M059J (cell line): ENCODE measurements at regions not wholly inside any gene's neighbourhood (a gene's known extent, or its start where the extent isn't known, plus 50 kb on each side); places are given as distances from the start of the nearest gene placed in this dataset.
"Not testable (repeated sequence)": the region's sequence is repeated elsewhere in the genome, so short reads cannot be mapped to it uniquely, and the experiment has no call there.

Experiments used
- DNase-seq: peaks from one replicate; pipeline ENCODE4 v3.0.0-alpha.2; 2012; ENCODE audit warnings: low read depth

DNA sequence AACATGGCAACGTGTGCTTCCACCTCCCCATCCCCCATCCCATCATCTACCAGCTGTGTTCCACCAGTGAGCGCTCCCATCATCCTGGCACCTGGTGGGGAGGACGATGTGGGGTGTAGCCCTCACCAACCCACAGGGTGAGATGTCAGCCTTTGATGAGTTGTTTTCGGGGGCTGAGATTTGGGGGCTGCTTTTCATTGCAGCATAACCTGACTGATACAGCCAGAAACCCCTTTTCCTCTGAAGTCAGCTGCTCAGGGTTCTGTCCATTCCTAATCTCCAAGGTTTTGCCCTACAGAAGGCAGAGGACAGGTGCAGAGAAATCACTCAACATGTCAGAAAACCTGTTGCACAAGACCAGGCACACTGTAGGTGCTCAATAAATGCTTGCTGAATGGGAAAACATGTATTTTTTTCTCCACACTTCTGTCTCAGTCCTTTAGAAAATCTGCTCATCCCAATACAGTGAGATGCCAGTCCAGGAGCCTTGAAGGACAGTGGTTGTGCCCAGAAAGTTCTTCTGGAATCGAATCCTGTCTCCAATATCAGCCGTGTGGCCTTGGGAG lies 239.8 kb downstream of the RBM19 start:
- DNase-seq = no peak

DNA sequence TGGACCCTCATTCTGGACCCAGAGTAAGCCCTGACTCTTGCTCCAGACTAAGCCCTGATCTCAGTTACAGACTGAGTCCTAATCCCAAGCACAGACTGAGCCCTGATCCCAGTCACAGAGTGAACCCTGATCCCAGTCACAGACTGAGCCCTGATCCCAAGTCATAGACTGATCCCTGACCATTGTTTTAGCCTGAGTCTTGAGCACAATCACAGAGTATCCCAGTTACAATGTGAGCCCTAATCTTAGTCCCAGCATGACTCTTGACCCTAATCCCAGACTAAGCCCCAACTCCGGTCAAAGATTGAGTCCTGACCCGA lies 240.6 kb downstream of the RBM19 start:
- no peak for DNase-seq

DNA sequence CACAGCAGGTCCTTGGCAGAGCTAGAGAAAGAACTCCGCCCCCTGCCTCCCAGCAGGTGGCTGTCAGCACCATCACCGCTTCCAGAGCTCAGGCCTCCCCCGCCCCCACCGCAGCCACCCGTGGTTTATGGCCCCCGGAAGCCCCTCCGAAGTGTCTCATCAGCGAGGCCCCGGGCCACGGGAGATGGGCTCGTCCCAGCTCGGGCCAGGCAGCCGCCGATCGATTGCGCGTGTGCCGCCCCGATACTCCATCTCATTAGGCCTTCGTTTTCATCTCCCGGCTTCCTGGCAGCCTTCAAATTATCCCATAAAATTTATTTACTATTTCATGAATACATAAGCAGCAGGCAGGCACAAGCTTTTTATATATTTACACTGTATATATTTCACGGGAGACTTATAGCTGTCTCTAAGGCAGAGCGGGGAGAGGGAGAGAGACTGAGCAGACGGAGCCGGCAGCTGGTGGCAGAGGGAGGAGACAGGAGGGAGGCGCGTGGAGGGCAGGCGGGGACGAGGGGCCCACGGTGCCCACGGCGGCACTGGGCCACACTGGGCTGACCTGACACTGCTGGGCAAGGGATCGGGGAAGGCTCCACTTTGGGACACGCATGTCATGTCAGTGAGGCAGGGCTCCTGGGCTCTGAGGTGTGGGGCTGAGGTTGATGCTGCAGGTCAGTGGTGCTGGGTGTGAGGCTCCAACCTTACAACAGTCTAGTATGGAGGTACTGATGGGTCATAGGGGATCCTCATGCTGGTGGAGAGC lies 241.2 kb downstream of the RBM19 start:
- DNase-seq = no peak

DNA sequence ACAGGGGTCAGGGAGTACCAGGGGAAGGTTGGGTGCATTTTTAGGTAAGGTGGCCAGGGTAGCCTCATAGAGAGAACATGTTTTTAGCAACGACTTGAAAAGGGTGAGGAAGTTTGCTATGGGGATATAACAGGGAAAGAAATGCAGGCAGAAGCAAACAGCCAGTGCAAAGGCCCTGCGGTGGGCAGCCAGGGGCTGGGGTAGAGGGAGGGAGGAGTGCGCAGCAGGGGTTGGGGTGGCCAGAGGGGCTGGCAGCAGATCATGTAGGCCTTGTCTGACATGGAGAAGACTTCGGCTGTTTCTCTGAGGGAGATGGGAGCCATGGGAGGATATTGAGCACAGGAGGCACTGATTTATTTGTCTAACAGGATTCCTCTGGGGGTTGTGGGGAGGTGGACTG lies 242.5 kb downstream of the RBM19 start:
- DNase-seq = no peak

DNA sequence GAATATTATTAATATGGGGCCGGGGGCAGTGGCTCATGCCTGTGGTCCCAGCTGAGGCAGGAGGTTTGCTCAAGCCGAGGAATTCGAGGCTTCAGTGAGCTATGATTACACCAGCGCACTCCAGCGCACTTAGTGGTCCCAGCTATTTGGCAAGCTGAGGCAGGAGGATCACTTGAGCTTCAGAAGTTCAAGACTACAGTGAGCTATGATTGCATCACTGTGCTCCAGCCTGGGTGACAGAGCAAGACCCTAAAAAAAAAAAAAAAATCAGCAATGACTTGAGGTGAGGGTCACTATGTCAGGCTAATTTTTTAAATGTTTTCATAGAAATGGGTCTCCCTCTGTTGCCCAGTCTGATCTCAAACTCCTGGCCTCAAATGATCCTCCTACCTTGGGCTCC lies 243.4 kb downstream of the RBM19 start:
- DNase-seq = no peak

DNA sequence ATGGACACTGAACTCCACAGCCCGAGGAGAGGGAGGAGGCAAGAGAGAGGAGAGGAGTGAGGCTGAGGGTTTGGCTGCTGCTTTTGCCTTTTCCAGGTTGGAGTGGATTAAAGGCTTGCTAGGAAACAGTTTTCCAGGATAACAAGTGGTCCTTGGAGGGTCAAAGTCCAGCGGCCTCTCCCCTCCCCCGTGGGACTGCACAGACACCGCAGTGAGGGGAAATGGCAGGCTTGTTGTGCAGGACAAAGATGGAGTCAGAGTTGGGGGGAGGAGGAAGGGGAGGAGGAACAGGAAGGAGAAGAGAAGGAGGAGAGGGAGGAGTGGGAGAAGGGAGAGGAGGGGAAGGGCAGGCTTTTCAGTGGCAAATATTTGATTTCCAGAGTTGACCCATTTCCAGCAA lies 245.5 kb downstream of the RBM19 start:
- DNase-seq = no peak

DNA sequence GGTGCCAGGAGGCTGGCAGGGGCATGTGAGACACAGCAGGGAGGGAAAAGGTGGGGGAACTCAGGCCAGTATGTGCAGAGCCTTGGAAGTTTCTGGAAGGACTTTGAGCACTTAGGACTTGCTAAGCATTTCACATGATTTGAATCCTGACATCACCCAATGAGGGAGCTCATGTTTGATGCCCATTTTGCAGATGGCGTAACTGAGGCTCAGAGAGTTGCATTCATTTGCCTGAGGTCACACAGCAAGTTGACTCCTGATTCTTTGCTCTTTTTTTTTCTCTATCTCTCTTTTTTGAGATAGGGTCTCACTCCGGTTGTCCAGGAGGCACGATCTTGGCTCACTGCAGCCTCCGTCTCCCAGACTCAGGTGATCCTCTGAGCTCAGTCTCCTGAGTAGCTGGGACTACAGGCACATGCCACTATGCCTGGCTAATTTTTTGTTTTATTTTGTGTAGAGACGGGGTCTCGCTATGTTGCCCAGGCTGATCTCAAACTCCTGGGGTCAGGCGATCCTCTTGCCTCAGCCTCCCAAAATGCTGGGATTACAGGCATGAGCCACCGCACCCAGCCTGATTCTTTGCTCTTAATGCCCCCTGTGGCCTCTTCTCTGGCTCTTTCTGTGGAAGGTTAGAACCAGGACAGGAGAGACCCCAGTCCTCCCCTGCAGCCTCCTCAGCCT lies 246.1 kb downstream of the RBM19 start:
- no peak for DNase-seq

DNA sequence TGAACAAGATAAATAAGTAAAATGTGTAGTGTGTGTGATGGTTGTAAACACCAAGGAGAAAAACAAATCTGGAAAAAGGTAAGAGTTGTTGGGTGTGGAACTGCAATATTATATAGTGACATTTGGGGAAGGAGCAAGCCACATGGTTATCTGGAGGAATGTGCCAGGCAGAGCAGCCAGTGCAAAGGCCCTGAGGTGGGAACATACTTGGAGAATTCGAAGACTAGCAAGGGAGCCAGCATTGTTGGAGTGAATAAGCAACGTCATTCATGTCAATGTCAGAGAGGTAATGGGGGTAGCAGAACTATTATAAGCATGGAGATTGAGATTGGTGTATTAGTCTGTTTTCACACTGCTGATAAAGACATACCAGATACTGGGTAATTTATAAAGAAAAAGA lies 241.5 kb upstream of the LHX5 start:
- no peak for DNase-seq

DNA sequence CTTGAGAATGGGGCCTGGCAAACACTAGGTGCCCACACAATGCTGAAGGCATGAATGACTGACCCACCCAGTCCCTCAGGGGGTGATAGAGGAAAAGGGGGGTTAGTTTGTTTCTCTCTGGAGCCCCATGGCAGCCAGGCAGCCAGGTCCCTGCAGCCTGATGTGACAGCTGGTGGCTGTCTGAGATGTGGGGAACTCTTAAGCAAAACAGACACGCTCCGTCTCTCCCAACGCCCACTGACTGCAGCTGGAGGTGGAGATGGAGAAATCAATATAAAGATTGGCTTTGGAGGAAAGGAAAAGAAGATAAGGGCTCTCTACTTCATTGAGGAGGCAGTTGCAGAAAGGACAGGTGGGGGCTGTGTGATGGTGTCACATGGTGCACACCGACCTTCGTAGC lies 240.8 kb upstream of the LHX5 start:
- DNase-seq = no peak

DNA sequence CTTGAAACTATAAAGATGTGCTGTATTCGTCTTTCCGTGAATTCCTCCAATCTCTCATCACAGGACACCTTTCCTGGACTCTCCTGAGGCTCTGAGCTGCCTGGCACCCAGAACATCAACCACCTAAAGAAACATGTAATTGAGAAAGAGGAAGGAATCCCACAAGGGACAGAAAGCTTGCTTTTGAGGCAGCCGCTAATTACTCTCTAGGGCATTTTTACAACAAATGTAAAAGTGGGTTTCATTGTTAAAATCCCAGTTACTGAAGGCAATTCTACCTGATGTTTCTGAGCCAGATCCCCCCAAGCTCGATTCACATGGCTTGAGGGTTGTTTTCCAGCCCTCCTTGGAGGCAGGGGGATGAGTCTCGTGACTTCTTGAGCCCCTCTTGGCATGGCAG lies 238.5 kb upstream of the LHX5 start:
- DNase-seq = no peak

DNA sequence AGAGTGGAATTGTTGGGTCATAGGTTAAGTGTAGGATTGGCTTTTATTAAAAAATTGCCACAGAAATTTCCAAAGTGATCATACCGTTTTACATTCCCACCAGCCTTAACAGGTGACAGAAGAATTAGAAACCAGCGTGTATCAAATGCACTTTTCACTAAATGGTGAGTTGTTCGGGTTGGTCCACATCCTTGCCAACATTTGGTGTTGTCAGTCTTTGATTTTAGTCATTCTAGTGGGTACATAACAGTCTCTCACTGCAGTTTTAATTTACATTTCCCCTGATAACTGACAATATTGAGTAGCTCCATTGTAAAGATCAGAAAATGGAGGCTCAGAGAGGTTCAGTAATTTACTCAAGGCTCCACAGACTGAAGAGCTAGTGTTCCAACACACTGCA lies 237.8 kb upstream of the LHX5 start:
- no peak for DNase-seq

DNA sequence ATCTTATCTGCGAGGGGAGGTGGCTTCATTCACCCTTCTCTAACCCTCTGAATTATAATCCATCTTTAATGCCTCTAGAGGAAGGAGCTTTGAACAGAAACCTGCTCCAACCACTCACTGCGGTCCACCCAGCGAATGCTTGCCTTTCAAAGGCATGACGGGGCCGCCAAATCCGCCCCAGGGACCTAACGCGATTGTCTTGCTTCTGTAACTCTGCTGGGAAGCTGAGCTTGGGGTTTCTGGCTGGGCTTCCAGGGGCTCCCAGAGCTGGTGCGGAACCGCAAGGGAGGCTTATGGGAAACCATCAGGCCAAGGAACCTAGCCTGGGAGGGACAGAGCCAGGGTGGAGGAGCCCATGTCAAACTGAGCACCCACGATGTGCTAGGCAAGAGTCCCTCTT lies 231.2 kb upstream of the LHX5 start:
- no peak for DNase-seq

DNA sequence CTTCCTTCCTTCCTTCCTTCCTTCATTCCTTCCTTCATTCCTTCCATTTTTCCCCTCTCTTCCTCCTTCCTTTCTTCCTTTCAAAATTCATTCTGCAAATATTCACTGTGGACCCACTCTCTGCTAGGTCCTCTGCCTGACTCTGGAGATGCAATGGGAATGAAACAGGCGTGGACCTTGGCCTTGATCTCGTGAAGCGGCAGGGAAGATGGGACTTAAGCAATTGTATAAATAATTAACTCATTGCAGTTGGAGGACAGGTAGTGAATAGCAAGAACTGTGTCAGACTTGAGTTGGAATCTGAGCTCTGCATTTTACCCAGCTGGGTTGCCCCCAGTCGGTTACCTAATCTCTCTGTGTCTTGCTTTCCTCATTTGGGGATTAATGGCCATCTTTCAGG lies 230.6 kb upstream of the LHX5 start:
- DNase-seq = no peak

DNA sequence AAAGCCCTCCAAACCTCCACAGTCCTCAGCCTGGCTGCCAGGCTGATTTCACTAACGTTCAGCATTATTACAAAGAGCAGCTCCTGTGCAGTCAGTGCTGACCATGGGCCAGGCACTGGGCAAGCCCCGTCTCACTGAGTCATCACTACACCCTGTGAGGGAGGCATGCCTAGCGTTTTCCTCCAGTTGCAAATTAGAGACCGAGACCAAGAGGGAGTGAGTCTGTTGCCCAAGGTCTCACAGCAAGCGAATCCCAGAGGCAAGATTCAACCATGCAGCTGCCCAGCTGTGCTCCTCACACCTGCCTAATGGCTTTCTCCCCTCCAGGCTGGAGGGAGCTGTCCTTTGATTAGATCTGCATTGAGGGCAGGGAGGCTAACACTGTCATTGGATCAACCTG lies 229.3 kb upstream of the LHX5 start:
- peak; percentile 58 for DNase-seq

DNA sequence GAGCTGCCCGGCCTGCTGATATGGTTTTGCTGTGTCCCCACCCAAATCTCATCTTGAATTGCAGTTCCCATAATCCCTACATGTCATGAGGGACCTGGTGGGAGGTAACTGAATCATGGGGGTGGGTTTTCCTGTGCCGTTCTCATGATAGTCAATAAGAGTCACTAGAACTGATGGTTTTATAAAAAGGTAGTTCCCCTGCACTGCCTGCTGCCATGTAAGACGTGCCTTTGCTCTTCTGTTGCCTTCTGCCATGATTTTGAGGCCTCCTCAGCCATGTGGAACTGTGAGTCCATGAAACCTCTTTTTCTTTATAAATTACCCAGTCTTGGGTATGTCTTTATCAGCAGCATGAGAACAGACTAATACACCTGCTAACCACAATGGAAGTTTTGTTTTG lies 228.3 kb upstream of the LHX5 start:
- not testable (repeated sequence) for DNase-seq

DNA sequence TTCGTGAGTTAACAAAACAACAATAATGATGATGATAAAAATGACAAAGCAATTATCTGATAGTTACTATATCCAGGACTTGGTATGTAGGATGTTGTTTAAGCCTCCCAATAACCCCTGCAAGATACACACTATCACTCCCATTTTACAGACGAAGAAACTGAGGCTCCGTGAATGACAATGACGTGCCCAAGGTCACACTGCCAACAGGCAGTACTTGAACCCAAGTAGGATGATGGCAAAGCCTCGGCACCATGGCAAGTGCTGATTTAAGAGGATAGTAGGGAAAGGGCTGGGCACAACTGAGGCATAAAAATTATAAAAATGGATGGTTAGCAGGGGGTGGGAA lies 226.8 kb upstream of the LHX5 start:
- no peak for DNase-seq

DNA sequence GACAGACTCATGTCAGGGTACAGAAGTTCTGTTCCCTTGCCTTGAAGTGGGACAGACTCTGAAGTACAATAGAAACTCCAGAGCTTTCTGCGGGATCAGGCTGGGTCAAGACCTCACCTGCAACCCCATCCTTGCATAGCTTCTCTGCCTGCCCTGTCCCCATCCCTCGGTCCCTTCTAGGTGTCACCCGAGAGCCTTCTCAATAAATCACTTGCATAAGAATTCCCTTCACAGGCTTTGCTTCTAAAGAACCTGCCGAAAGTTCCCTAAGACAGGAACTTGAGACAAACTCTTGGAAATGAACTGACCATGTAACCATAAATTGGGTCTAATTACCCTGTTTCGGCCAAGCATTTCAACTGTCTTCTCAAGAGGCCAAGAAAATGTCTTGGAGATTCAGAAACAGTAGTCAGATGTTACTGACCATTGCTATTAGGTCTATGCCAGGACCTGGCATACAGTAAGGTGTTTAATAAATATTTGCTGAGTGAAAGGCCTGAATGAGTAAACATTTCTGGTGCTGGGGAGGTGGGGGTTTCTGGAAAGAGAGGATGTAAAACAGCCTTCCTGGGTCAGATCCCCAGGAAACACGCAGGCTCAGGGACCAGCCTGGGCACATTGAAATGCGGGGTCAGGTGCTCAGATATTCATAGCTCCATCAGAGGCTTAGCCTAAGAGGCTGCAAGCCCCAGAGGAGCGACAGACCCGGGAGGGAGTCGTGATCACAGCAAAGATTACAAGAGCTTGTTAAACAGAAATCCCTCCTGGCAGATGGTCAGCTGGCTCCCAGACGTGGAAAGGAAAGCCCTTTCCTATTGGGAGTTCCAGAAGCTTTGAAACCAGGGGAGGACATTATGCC lies 226.2 kb upstream of the LHX5 start:
- DNase-seq = no peak

DNA sequence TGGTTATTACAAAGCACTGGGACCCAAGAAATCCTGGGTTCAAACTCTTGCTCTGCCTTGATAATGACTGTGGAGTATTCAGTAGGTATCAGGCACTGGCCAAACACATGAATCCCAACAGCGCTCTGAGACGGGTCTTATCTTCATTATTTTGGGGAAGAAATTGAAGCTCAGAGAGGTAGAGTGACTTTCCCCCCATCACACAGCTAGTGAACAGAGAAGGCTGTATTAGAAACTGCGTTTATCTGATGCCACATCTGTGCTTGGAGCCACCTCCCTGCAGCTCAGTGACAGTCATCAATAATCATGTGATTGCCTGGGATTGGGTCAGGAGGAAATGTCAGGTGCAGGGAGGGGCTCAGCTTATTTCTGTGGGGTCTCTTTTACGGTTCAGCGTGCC lies 225.4 kb upstream of the LHX5 start:
- DNase-seq = no peak

DNA sequence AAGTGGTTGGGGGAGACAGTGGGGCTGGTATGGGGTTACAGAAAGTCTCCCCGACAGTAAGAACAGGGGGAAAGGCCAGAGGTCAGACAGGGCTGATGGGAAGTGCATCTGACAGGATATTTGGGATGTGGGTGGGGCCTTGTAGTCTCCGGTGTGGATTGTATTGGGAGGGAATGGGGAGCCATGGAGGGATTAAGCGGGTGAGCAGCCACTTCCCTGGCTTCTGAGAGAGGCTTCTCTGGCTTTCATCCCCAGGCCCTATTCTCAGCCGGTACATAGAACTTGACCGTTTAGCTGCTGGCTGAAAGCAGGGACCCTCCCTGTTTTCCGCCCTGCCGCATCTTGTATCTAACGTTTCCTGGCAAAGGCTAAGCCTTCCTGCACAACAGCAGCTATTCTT lies 222.0 kb upstream of the LHX5 start:
- DNase-seq = no peak

DNA sequence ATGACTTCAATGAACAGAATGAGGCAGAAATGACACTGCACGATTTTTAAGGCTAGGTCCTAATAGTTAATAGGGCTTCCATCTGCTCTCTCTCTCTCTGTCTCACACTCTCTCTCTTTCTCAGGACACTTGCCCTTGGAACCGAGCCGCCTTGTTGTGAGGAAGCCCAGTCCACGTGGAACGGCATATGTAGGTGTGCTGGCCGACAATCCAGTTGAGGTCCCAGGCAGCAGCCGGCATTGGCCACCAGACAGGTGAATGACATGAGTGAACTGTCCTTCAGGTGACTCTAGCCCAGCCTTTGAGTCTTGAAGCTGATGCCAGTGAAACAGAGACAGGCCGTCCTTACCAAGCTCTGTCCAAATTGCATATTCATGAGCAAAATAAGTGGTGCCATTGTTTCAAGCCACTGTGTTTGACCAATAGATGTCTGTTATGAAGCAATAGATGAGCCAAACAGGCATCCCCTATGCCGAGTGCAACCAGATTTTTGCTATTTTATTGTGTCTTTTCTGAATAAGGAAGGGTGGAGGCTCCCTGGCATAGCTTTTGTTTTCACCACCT lies 217.5 kb upstream of the LHX5 start:
- DNase-seq = no peak

DNA sequence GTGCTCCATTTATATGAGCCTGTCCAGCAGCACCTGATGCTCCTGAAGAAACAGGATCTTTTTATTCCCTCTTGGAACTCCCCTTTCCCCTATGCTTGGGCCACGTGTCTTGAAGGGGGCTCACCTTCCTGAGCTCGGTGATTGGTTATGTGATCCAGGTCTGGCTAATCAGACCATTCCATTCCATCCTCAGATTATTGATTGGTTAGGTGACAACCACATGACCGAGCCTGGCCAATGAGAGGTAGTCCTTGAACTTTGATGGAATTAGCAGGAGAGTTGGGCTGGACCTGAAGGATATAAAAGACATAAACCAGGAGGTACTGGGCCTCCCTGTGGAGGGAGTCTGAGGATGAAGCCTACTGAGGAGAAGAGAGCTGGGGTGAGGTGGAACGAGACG lies 216.6 kb upstream of the LHX5 start:
- no peak for DNase-seq
